Mesenchymal stem cell (in vitro differentiated cells and primary cell): ENCODE measurements at regions not wholly inside any gene's neighbourhood (a gene's known extent, or its start where the extent isn't known, plus 50 kb on each side); places are given as distances from the start of the nearest gene placed in this dataset.
"Not testable (repeated sequence)": the region's sequence is repeated elsewhere in the genome, so short reads cannot be mapped to it uniquely, and the experiment has no call there.

Experiments used
- DNase-seq: peaks from one replicate; pipeline ENCODE4 v3.0.0-alpha.2; 2013
- H2AFZ ChIP-seq: one replicate; pipeline ENCODE4 v1.6.1; 2013; ENCODE audit warnings: low read depth, mild to moderate bottlenecking, control low read depth, inconsistent platforms, low read length, moderate library complexity
- H2AK5ac ChIP-seq: 2 replicates; pipeline ENCODE4 v1.6.1; 2013; ENCODE audit warnings: low read length, moderate library complexity, mild to moderate bottlenecking, inconsistent platforms; ENCODE audit not compliant: severe bottlenecking
- H2BK120ac ChIP-seq: one replicate; pipeline ENCODE4 v1.6.1; 2013; ENCODE audit warnings: low read depth, mild to moderate bottlenecking, inconsistent platforms, low read length, moderate library complexity
- H2BK12ac ChIP-seq, 2 experiments: one replicate each; pipeline ENCODE4 v1.6.1; 2013; ENCODE audit warnings: inconsistent platforms in 2 of 2, low read length in 2 of 2, mild to moderate bottlenecking in 2 of 2, moderate library complexity in 2 of 2, control low read depth in 1 of 2
- H2BK15ac ChIP-seq: one replicate; pipeline ENCODE4 v1.6.1; 2013; ENCODE audit warnings: mild to moderate bottlenecking, low read depth, inconsistent platforms; ENCODE audit not compliant: poor library complexity, severe bottlenecking
- H2BK5ac ChIP-seq: 2 replicates; pipeline ENCODE4 v1.6.1; 2013; ENCODE audit warnings: low read depth, mild to moderate bottlenecking, low read length, control low read depth, inconsistent platforms; ENCODE audit not compliant: poor library complexity, severe bottlenecking
- H3K14ac ChIP-seq, 2 experiments: one replicate each; pipeline ENCODE4 v1.6.1; 2013; ENCODE audit warnings: inconsistent platforms in 2 of 2, low read length in 2 of 2, control low read depth in 1 of 2, mild to moderate bottlenecking in 1 of 2, moderate library complexity in 1 of 2
- H3K18ac ChIP-seq, 2 experiments: one replicate each; pipeline ENCODE4 v1.6.1; 2013; ENCODE audit warnings: inconsistent platforms in 2 of 2, low read length in 2 of 2, control low read depth in 1 of 2, low read depth in 1 of 2, mild to moderate bottlenecking in 1 of 2
- H3K23ac ChIP-seq, 2 experiments: one replicate each; pipeline ENCODE4 v1.6.1; 2013; ENCODE audit warnings: inconsistent platforms in 2 of 2, low read length in 2 of 2, mild to moderate bottlenecking in 2 of 2, moderate library complexity in 2 of 2, control low read depth in 1 of 2
- H3K27ac ChIP-seq: 2 replicates; pipeline ENCODE4 v1.5.1; 2013; ENCODE audit warnings: mild to moderate bottlenecking, moderate library complexity, low read length, control low read depth, inconsistent platforms; ENCODE audit not compliant: poor library complexity, severe bottlenecking
- H3K27me3 ChIP-seq, 2 experiments: 2 replicates each; pipeline versions ENCODE4 v1.6.1 to v1.7.0; 2013; ENCODE audit warnings: low read length in 2 of 2, mild to moderate bottlenecking in 2 of 2, moderate library complexity in 2 of 2, control low read depth in 1 of 2, inconsistent platforms in 1 of 2; ENCODE audit not compliant: control insufficient read depth in 1 of 2, insufficient read depth in 1 of 2
- H3K36me3 ChIP-seq, 2 experiments: 2 replicates each; pipeline versions ENCODE4 v1.6.1 to v1.7.0; 2013; ENCODE audit warnings: low read length in 2 of 2, control low read depth in 1 of 2, inconsistent platforms in 1 of 2, low read depth in 1 of 2, mild to moderate bottlenecking in 1 of 2; ENCODE audit not compliant: insufficient read depth in 2 of 2, control insufficient read depth in 1 of 2
- H3K4ac ChIP-seq, 2 experiments: one replicate each; pipeline ENCODE4 v1.6.1; 2013; ENCODE audit warnings: inconsistent platforms in 2 of 2, low read length in 2 of 2, mild to moderate bottlenecking in 2 of 2, moderate library complexity in 2 of 2, control low read depth in 1 of 2, low read depth in 1 of 2
- H3K4me1 ChIP-seq: 2 replicates; pipeline ENCODE4 v1.6.1; 2013; ENCODE audit warnings: low read depth, low read length, control low read depth; ENCODE audit not compliant: control insufficient read depth, insufficient read depth
- H3K4me2 ChIP-seq: 2 replicates; pipeline ENCODE4 v1.6.1; 2013; ENCODE audit warnings: low read length, mild to moderate bottlenecking, inconsistent platforms; ENCODE audit not compliant: poor library complexity, severe bottlenecking
- H3K4me3 ChIP-seq, 2 experiments: 2 replicates each; pipeline versions ENCODE4 v1.5.1 to v1.7.0; 2013; ENCODE audit warnings: low read length in 2 of 2, mild to moderate bottlenecking in 2 of 2, control low read depth in 1 of 2, low read depth in 1 of 2; ENCODE audit not compliant: insufficient read depth in 1 of 2
- H3K79me1 ChIP-seq: replicated peaks from 2 replicates; pipeline ENCODE4 v1.6.1; 2013; ENCODE audit warnings: mild to moderate bottlenecking, control low read depth, low read length, inconsistent platforms; ENCODE audit not compliant: poor library complexity, severe bottlenecking
- H3K9ac ChIP-seq: 2 replicates; pipeline ENCODE4 v1.7.0; 2013; ENCODE audit warnings: mild to moderate bottlenecking, low read length, moderate library complexity
- H3K9me3 ChIP-seq: 2 replicates; pipeline ENCODE4 v1.7.0; 2013; ENCODE audit warnings: mild to moderate bottlenecking, low read length; ENCODE audit not compliant: control insufficient read depth
- H4K8ac ChIP-seq: one replicate; pipeline ENCODE4 v1.6.1; 2013; ENCODE audit warnings: inconsistent platforms, mild to moderate bottlenecking, low read length, moderate library complexity
- H4K91ac ChIP-seq: one replicate; pipeline ENCODE4 v1.6.1; 2013; ENCODE audit warnings: mild to moderate bottlenecking, low read length, inconsistent platforms
- WGBS: methylation state at CpG from one replicate; pipeline ENCODE4 v1.1.7; 2013; ENCODE audit warnings: mixed read lengths; 5-methylcytosine and 5-hydroxymethylcytosine counted together

- no peak overlapping the region for H3K14ac ChIP-seq
- WGBS = 93% methylated on average over 2 of the region's 2 CpGs
These were observed 150.7 kb upstream of the NLGN4Y start for GRCh38 chrY:14373608-14374007.

GRCh38 chrY:14378217-14378616, 146.1 kb upstream of the NLGN4Y start:
- DNase-seq = no peak
- Histone ChIP-seq H3K36me3 (no peaks in the 10 kb centered on the region), H3K18ac (no peak overlapping the region), H3K27me3 (no peaks in the 10 kb centered on the region), H2BK15ac (no peak overlapping the region), H3K4me3 (no peak overlapping the region), H2AFZ (no peak overlapping the region), H3K27ac (no peak overlapping the region), H3K79me1 (no peaks in the 10 kb centered on the region), H4K8ac (no peak overlapping the region), H3K4me1 (no peaks in the 10 kb centered on the region), H3K23ac (no peak overlapping the region), H2BK120ac (no peak overlapping the region), H3K4ac (no peak overlapping the region), H3K9me3 (no peaks in the 10 kb centered on the region), H4K91ac (no peak overlapping the region), H3K14ac (no peak overlapping the region), H3K4me2 (no peak overlapping the region), H2BK12ac (no peak overlapping the region), H3K9ac (no peak overlapping the region), H2AK5ac (no peak overlapping the region), H2BK5ac (no peak overlapping the region)
- 76% methylated on average over 4 of the region's 4 CpGs for WGBS

More at GRCh38 chrY:14373608-14374007, 150.7 kb upstream of the NLGN4Y start:
- H4K91ac ChIP-seq = no peak overlapping the region
- H2BK12ac ChIP-seq = no peak overlapping the region
- no peak overlapping the region for H4K8ac ChIP-seq
- H3K27ac ChIP-seq = no peak overlapping the region
- H3K23ac ChIP-seq = no peak overlapping the region
- H3K79me1 ChIP-seq = no peaks in the 10 kb centered on the region
- H2AK5ac ChIP-seq = no peak overlapping the region
- H3K4me2 ChIP-seq = no peak overlapping the region
- no peaks in the 10 kb centered on the region for H3K27me3 ChIP-seq
- H3K9me3 ChIP-seq = no peaks in the 10 kb centered on the region
- no peak overlapping the region for H3K4me3 ChIP-seq
- H2AFZ ChIP-seq = no peak overlapping the region
- no peaks in the 10 kb centered on the region for H3K36me3 ChIP-seq
- H2BK15ac ChIP-seq = no peak overlapping the region
- DNase-seq = no peak
- H3K18ac ChIP-seq = no peak overlapping the region
- H3K9ac ChIP-seq = no peak overlapping the region
- H2BK120ac ChIP-seq = no peak overlapping the region
- no peak overlapping the region for H2BK5ac ChIP-seq
- no peak overlapping the region for H3K4ac ChIP-seq
- H3K4me1 ChIP-seq = no peaks in the 10 kb centered on the region

GRCh38 chrY:14410549-14411030, 113.7 kb upstream of the NLGN4Y start:
- not testable (repeated sequence) for H3K4me2 ChIP-seq, H3K4me1 ChIP-seq, H3K14ac ChIP-seq, H3K27ac ChIP-seq, H3K4ac ChIP-seq, H2BK120ac ChIP-seq, H2AK5ac ChIP-seq, DNase-seq, H3K9ac ChIP-seq, H3K9me3 ChIP-seq, H2BK15ac ChIP-seq, H4K91ac ChIP-seq, H4K8ac ChIP-seq, H2BK12ac ChIP-seq, H2AFZ ChIP-seq, H3K79me1 ChIP-seq, H3K23ac ChIP-seq, H3K36me3 ChIP-seq, H3K18ac ChIP-seq, H3K4me3 ChIP-seq, H3K27me3 ChIP-seq, H2BK5ac ChIP-seq
- WGBS = 43% methylated on average over 5 of the region's 8 CpGs

- Histone ChIP-seq H4K91ac (no peak overlapping the region), H3K9ac (no peak overlapping the region), H3K14ac (no peak overlapping the region), H3K4me1 (no peaks in the 10 kb centered on the region), H3K4me3 (no peak overlapping the region), H2BK120ac (no peak overlapping the region), H2AFZ (no peak overlapping the region), H3K4ac (no peak overlapping the region), H3K36me3 (no peaks in the 10 kb centered on the region), H3K27ac (no peak overlapping the region), H3K27me3 (no peaks in the 10 kb centered on the region), H2BK5ac (no peak overlapping the region), H2BK15ac (no peak overlapping the region), H3K4me2 (no peak overlapping the region), H3K9me3 (no peaks in the 10 kb centered on the region), H3K18ac (no peak overlapping the region), H2BK12ac (no peak overlapping the region), H2AK5ac (no peak overlapping the region), H3K23ac (no peak overlapping the region), H4K8ac (no peak overlapping the region), H3K79me1 (no peaks in the 10 kb centered on the region)
- DNase-seq = no peak
These were observed 113.0 kb upstream of the NLGN4Y start for GRCh38 chrY:14411334-14411733.
